ENCODE measurements at regions not wholly inside any gene's neighbourhood (a gene's known extent, or its start where the extent isn't known, plus 50 kb on each side); places are given as distances from the start of the nearest gene placed in this dataset.
"Not testable (repeated sequence)": the region's sequence is repeated elsewhere in the genome, so short reads cannot be mapped to it uniquely, and the experiment has no call there.

GRCh38 chr2:66177128-66177796 is 257.7 kb upstream of the MEIS1 start:
- not testable (repeated sequence) for H2AFZ ChIP-seq (ENCODE audit: low read length, unreplicated experiment); H3K4me3 ChIP-seq (ENCODE audit: low read depth, low read length); H3K4me1 ChIP-seq (ENCODE audit: control insufficient read depth, insufficient read depth, low read length, unreplicated experiment); H3K27me3 ChIP-seq (ENCODE audit: insufficient read depth, low read length); H3K79me2 ChIP-seq (ENCODE audit: control insufficient read depth, insufficient read depth, low read length, unreplicated experiment); H3K36me3 ChIP-seq (ENCODE audit: insufficient read depth, low read length); H3K27ac ChIP-seq (ENCODE audit: low read depth, low read length)

- no peak overlapping the region for H2AFZ ChIP-seq (ENCODE audit: low read length, unreplicated experiment)
- no peaks in the 10 kb centered on the region for H3K36me3 ChIP-seq (ENCODE audit: insufficient read depth, low read length)
- no peak overlapping the region for H3K4me3 ChIP-seq (ENCODE audit: low read depth, low read length)
- no peaks in the 10 kb centered on the region for H3K4me1 ChIP-seq (ENCODE audit: control insufficient read depth, insufficient read depth, low read length, unreplicated experiment)
- no peak overlapping the region for H3K27ac ChIP-seq (ENCODE audit: low read depth, low read length)
- no peaks in the 10 kb centered on the region for H3K27me3 ChIP-seq (ENCODE audit: insufficient read depth, low read length)
- H3K79me2 ChIP-seq (ENCODE audit: control insufficient read depth, insufficient read depth, low read length, unreplicated experiment): no peaks in the 10 kb centered on the region
Observed at GRCh38 chr2:66174491-66174890, 260.4 kb upstream of the MEIS1 start.

- Histone ChIP-seq H3K27me3 (ENCODE audit: insufficient read depth, low read length) (no peaks in the 10 kb centered on the region), H3K27ac (ENCODE audit: low read depth, low read length) (no peak overlapping the region), H3K36me3 (ENCODE audit: insufficient read depth, low read length) (no peaks in the 10 kb centered on the region), H3K4me1 (ENCODE audit: control insufficient read depth, insufficient read depth, low read length, unreplicated experiment) (no peaks in the 10 kb centered on the region), H3K79me2 (ENCODE audit: control insufficient read depth, insufficient read depth, low read length, unreplicated experiment) (no peaks in the 10 kb centered on the region), H2AFZ (ENCODE audit: low read length, unreplicated experiment) (no peak overlapping the region), H3K4me3 (ENCODE audit: low read depth, low read length) (no peak overlapping the region)
Observed at GRCh38 chr2:66173645-66174044, 261.3 kb upstream of the MEIS1 start.

- Histone ChIP-seq H3K27ac (ENCODE audit: low read depth, low read length) (no peak overlapping the region), H3K27me3 (ENCODE audit: insufficient read depth, low read length) (no peaks in the 10 kb centered on the region), H3K36me3 (ENCODE audit: insufficient read depth, low read length) (no peaks in the 10 kb centered on the region), H2AFZ (ENCODE audit: low read length, unreplicated experiment) (no peak overlapping the region), H3K4me3 (ENCODE audit: low read depth, low read length) (no peak overlapping the region), H3K79me2 (ENCODE audit: control insufficient read depth, insufficient read depth, low read length, unreplicated experiment) (no peaks in the 10 kb centered on the region), H3K4me1 (ENCODE audit: control insufficient read depth, insufficient read depth, low read length, unreplicated experiment) (no peaks in the 10 kb centered on the region)
Observed at GRCh38 chr2:66171530-66171929, 263.4 kb upstream of the MEIS1 start.

GRCh38 chr2:66170744-66171330 is 264.1 kb upstream of the MEIS1 start:
- Histone ChIP-seq H3K4me3 (ENCODE audit: low read depth, low read length) (no peak overlapping the region), H3K79me2 (ENCODE audit: control insufficient read depth, insufficient read depth, low read length, unreplicated experiment) (no peaks in the 10 kb centered on the region), H3K27ac (ENCODE audit: low read depth, low read length) (no peak overlapping the region)

GRCh38 chr2:66169076-66169475 is 265.8 kb upstream of the MEIS1 start:
- no peak overlapping the region for H2AFZ ChIP-seq (ENCODE audit: low read length, unreplicated experiment)
- no peaks in the 10 kb centered on the region for H3K79me2 ChIP-seq (ENCODE audit: control insufficient read depth, insufficient read depth, low read length, unreplicated experiment)
- no peaks in the 10 kb centered on the region for H3K27me3 ChIP-seq (ENCODE audit: insufficient read depth, low read length)
- no peak overlapping the region for H3K27ac ChIP-seq (ENCODE audit: low read depth, low read length)
- no peaks in the 10 kb centered on the region for H3K36me3 ChIP-seq (ENCODE audit: insufficient read depth, low read length)
- no peaks in the 10 kb centered on the region for H3K4me1 ChIP-seq (ENCODE audit: control insufficient read depth, insufficient read depth, low read length, unreplicated experiment)
- H3K4me3 ChIP-seq (ENCODE audit: low read depth, low read length): no peak overlapping the region

More at GRCh38 chr2:66170744-66171330, 264.1 kb upstream of the MEIS1 start:
- H3K4me1 ChIP-seq (ENCODE audit: control insufficient read depth, insufficient read depth, low read length, unreplicated experiment): no peaks in the 10 kb centered on the region
- no peak overlapping the region for H2AFZ ChIP-seq (ENCODE audit: low read length, unreplicated experiment)
- no peaks in the 10 kb centered on the region for H3K27me3 ChIP-seq (ENCODE audit: insufficient read depth, low read length)
- no peaks in the 10 kb centered on the region for H3K36me3 ChIP-seq (ENCODE audit: insufficient read depth, low read length)

- Histone ChIP-seq H3K27me3 (ENCODE audit: insufficient read depth, low read length) (no peaks in the 10 kb centered on the region), H3K36me3 (ENCODE audit: insufficient read depth, low read length) (no peaks in the 10 kb centered on the region), H3K4me3 (ENCODE audit: low read depth, low read length) (no peak overlapping the region), H3K4me1 (ENCODE audit: control insufficient read depth, insufficient read depth, low read length, unreplicated experiment) (no peaks in the 10 kb centered on the region), H3K27ac (ENCODE audit: low read depth, low read length) (no peak overlapping the region), H3K79me2 (ENCODE audit: control insufficient read depth, insufficient read depth, low read length, unreplicated experiment) (no peaks in the 10 kb centered on the region), H2AFZ (ENCODE audit: low read length, unreplicated experiment) (no peak overlapping the region)
Observed at GRCh38 chr2:66164470-66164869, 270.5 kb upstream of the MEIS1 start.

GRCh38 chr2:66156171-66156570 is 278.8 kb upstream of the MEIS1 start:
- no peaks in the 10 kb centered on the region for H3K79me2 ChIP-seq (ENCODE audit: control insufficient read depth, insufficient read depth, low read length, unreplicated experiment)
- no peak overlapping the region for H3K4me3 ChIP-seq (ENCODE audit: low read depth, low read length)
- no peak overlapping the region for H3K27ac ChIP-seq (ENCODE audit: low read depth, low read length)
- no peaks in the 10 kb centered on the region for H3K4me1 ChIP-seq (ENCODE audit: control insufficient read depth, insufficient read depth, low read length, unreplicated experiment)
- H2AFZ ChIP-seq (ENCODE audit: low read length, unreplicated experiment): no peak overlapping the region
- H3K36me3 ChIP-seq (ENCODE audit: insufficient read depth, low read length): no peaks in the 10 kb centered on the region
- H3K27me3 ChIP-seq (ENCODE audit: insufficient read depth, low read length): no peaks in the 10 kb centered on the region

GRCh38 chr2:66153941-66154340 is 281.0 kb upstream of the MEIS1 start:
- Histone ChIP-seq H3K27ac (ENCODE audit: low read depth, low read length) (no peak overlapping the region), H3K4me3 (ENCODE audit: low read depth, low read length) (no peak overlapping the region), H3K4me1 (ENCODE audit: control insufficient read depth, insufficient read depth, low read length, unreplicated experiment) (no peaks in the 10 kb centered on the region), H3K27me3 (ENCODE audit: insufficient read depth, low read length) (no peaks in the 10 kb centered on the region), H3K79me2 (ENCODE audit: control insufficient read depth, insufficient read depth, low read length, unreplicated experiment) (no peaks in the 10 kb centered on the region), H2AFZ (ENCODE audit: low read length, unreplicated experiment) (no peak overlapping the region), H3K36me3 (ENCODE audit: insufficient read depth, low read length) (no peaks in the 10 kb centered on the region)

GRCh38 chr2:66145490-66145889 is 289.4 kb upstream of the MEIS1 start:
- no peaks in the 10 kb centered on the region for H3K27me3 ChIP-seq (ENCODE audit: insufficient read depth, low read length)
- no peaks in the 10 kb centered on the region for H3K4me1 ChIP-seq (ENCODE audit: control insufficient read depth, insufficient read depth, low read length, unreplicated experiment)
- no peaks in the 10 kb centered on the region for H3K79me2 ChIP-seq (ENCODE audit: control insufficient read depth, insufficient read depth, low read length, unreplicated experiment)
- no peak overlapping the region for H3K4me3 ChIP-seq (ENCODE audit: low read depth, low read length)
- no peak overlapping the region for H3K27ac ChIP-seq (ENCODE audit: low read depth, low read length)
- no peaks in the 10 kb centered on the region for H3K36me3 ChIP-seq (ENCODE audit: insufficient read depth, low read length)
- H2AFZ ChIP-seq (ENCODE audit: low read length, unreplicated experiment): no peak overlapping the region

GRCh38 chr2:66144324-66144723 is 290.6 kb upstream of the MEIS1 start:
- not testable (repeated sequence) for H3K27me3 ChIP-seq (ENCODE audit: insufficient read depth, low read length); H3K36me3 ChIP-seq (ENCODE audit: insufficient read depth, low read length); H3K4me3 ChIP-seq (ENCODE audit: low read depth, low read length); H3K27ac ChIP-seq (ENCODE audit: low read depth, low read length); H3K4me1 ChIP-seq (ENCODE audit: control insufficient read depth, insufficient read depth, low read length, unreplicated experiment); H3K79me2 ChIP-seq (ENCODE audit: control insufficient read depth, insufficient read depth, low read length, unreplicated experiment); H2AFZ ChIP-seq (ENCODE audit: low read length, unreplicated experiment)
